A204.1 (cell line): ENCODE measurements at regions not wholly inside any gene's neighbourhood (a gene's known extent, or its start where the extent isn't known, plus 50 kb on each side); places are given as distances from the start of the nearest gene placed in this dataset.
"Not testable (repeated sequence)": the region's sequence is repeated elsewhere in the genome, so short reads cannot be mapped to it uniquely, and the experiment has no call there.

Experiments used
- FAIRE-seq: peaks from 2 replicates; lab custom pipeline; 2012; peaks lifted over from hg19 to GRCh38; lab: Jason Lieb, UNC

DNA sequence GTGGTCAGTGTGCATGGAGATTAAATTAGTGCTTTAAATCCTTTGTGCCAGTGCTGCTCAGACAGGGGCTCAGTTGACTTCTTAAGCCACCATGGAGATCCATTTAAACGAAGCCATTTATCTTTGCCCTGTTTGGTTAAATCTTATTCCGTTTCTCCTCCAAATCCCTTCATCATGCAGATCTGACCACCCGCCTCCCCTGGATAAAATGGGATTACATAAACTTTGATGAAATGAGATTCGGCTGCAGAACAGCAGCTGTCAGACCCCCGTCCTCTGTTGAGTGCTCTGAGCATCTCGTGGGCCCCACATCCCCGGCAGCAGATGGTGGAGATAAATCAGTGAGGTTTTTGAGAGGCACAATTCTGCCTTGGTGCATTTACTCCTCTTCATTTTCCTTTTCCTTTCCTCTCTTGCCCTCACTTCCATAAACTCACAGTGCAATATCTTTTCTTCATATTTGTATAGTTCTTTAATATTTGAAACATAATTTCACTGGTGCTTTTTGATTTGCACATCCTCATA is 84.4 kb upstream of the TWIST2 start:
- no peak for FAIRE-seq

DNA sequence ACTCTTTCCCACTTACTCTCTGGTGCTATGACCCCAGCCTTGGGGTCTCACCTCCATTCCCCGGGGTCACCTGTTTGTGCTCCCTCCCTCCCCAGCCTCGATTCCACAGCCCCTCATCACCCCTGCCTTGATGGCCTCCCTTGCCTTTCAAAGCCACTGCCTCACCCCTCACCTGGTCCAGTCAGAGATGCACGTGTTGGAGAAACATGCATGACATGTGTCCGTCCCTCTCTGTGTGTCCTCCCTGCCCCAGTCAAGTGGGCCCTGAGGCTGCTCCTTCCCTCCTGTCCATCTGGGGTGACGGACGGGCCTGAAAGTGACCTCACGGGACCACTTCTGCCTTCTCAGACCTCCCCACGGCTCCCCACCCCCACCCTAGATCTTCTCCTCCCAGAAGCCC is 82.3 kb upstream of the TWIST2 start:
- FAIRE-seq = no peak

- no peak for FAIRE-seq
These were observed 76.7 kb upstream of the TWIST2 start for GRCh38 chr2:238771218-238771617.

DNA sequence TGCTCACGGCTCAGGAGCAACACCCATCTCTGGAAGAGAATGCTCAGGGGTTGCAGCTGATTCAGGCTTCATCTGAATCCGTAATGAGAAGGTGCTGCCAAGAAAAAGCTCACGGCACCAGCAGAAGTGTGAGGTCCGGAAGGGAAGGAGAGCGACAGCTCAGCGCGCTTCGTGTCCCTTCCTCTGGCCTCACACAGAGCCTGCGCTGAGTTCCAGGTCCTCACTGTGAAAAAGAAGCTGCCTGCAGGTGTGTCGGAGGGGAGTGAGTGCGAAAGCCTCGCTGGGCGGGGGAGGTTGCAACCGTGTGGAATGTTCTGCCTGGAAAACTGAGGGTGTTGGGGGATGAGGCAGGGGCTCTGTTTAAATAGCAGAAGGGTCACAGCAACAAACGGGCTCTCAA is 76.2 kb upstream of the TWIST2 start:
- no peak for FAIRE-seq

DNA sequence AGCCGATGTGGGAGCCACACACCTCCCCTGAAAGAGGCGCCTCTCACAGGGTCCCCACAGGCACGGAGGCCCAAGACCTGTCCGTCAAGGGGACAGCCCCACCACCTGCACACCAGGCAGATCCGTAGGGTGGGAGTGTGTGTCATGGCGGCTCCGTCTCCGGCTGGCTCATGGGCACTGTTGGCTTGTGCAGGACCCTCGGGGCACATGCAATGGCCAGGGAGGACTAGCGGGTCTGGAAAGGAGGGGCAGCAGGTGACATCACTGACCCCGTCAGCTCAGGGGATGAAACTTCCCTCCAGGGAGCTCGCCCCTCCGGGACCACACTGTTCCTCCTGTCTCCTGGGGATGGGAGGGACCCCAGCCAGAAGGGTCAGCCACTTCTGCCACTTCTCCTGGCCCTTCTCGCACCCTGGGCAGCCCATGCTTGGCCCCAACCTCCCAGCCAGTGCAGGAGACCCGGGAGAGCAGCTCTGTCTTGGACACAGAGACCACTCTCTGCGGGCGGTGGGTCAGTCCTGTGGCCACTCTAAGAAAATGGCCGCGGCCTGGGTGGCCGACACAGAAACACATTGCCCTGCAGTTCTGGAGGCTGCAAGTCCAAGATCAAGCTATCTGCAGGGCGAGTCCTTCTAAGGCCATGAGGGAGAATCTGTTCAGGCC is 75.1 kb upstream of the TWIST2 start:
- FAIRE-seq = no peak

- FAIRE-seq = no peak
These were observed 74.4 kb upstream of the TWIST2 start for GRCh38 chr2:238773472-238773871.

- no peak for FAIRE-seq
These were observed 73.8 kb upstream of the TWIST2 start for GRCh38 chr2:238774071-238774470.

DNA sequence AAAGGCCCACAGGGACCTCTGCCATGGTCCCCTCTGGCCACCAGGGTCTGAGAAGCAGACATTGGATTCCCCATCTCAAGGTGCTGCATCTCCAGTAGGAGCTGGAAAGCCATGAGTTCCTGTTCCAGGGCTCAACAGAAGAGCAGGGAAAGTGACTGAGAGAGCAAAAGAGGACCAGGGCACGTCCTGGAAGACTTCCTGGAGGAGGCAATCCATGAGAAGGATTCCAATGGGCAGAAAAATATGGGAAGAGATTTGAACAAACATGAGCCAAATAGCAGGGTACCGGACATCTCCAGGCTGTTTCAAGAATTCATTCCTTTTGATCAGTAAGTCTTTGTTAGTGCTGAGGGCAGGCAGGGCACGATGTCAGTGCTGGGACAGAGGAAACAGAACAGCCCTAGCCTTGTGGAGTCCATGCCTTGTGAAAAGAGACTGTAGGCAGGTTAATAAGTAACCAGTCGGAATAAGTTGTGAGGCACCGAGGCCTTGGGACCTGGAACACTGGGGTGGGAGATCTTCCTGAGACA is 72.8 kb upstream of the TWIST2 start:
- no peak for FAIRE-seq

GRCh38 chr2:238775591-238775990 is 72.3 kb upstream of the TWIST2 start:
- no peak for FAIRE-seq

GRCh38 chr2:238776003-238776760 is 71.7 kb upstream of the TWIST2 start:
- no peak for FAIRE-seq

- not testable (repeated sequence) for FAIRE-seq
These were observed 71.2 kb upstream of the TWIST2 start for GRCh38 chr2:238776761-238777046.

GRCh38 chr2:238777369-238778067 is 70.4 kb upstream of the TWIST2 start:
- no peak for FAIRE-seq

DNA sequence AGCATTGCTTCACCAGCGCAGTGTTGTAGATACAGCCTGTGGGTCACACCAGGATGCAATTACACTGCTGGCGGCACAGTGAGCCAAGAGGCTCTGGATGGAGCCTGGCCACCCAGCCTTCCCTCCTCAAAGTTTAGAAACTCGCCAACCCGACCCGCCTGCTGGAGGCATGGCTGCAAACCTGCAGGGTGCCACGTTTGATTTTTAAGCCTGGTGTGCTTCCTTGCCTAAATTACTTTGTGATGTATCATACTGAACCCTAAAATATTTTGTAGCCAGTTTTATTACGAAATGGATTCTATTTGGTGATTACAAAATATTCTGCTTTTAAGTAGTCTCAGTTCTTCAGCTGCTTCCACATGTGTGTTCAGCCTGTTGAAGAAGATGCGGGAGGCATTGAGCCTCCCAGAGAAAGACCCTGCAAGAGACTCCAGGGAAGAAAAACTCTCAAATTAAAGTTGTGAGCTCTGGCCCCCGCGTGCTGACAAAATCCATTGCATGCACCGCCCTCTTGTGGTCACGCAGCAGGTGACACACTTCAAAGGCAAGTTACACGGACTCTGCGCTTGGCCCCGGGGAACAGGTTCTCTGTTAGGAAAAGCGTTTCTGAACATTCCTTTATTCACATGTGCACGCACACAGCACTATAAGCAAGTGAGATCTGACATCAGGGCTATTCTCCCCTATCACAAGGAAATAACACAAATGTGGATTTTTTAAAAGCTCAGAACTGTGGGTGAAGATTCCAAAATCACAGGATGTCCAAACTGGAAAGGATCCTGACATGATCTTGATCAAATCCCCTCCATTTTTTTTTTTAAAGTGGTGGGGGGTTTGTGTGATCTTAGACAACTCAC is 63.0 kb upstream of the TWIST2 start:
- peak; percentile 9 for FAIRE-seq

DNA sequence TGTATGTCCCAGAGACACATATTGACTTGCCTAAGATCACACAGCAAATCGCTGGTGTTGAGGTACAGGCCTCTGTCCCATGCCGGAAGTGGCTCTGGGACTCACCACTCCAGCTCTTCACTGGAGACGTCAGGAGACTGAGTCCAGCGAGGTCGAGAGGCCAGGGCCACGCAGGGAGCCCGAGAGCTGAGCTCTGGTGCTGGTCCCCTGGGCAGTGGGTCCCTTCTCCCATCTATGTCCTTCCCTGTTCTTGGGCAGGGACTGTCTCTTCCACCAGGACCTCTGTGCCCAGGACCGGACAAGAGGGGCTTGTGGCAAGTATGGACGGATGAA is 62.4 kb upstream of the TWIST2 start:
- no peak for FAIRE-seq

DNA sequence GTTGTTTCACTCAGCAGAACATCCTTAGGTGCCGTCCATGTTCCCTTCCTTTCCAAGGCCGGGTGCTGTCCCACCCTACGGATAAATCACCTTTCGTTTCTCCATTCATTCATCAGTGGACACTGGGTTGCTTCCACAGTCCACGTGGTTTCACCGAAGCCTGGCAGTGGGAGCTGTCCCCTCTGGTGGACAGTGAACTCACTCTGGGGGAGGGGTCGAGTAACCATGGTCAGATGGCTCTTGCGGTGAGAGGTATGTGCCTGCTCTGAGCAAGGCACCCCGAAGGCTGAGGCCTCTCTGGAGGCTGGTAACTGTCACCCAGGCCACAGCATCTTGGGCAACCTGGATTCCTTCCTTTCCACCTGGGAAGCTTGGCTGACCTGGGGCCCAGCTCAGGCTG is 61.5 kb upstream of the TWIST2 start:
- FAIRE-seq = no peak

- no peak for FAIRE-seq
These were observed 60.9 kb upstream of the TWIST2 start for GRCh38 chr2:238786792-238787490.

DNA sequence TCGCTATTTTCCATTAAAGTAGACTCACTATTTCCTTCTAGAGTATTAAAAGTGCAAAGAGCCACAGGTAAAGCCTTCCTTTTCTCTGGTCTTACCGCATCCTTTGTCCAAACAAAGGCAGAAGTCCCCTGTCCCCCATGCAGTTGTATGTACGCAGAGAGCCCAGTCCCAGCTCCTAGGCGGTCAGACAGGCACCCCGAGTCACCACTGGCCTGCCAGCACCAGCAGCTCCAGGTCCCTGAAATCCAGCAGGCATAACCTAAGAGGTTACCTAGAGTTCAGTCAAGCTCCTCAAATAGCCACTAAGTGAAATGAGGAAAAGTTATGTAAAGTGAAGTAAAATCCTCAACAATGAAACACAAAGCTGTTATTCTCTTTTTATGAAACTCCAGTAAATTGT is 60.4 kb upstream of the TWIST2 start:
- FAIRE-seq = no peak

GRCh38 chr2:238789317-238789806 is 58.5 kb upstream of the TWIST2 start:
- no peak for FAIRE-seq

DNA sequence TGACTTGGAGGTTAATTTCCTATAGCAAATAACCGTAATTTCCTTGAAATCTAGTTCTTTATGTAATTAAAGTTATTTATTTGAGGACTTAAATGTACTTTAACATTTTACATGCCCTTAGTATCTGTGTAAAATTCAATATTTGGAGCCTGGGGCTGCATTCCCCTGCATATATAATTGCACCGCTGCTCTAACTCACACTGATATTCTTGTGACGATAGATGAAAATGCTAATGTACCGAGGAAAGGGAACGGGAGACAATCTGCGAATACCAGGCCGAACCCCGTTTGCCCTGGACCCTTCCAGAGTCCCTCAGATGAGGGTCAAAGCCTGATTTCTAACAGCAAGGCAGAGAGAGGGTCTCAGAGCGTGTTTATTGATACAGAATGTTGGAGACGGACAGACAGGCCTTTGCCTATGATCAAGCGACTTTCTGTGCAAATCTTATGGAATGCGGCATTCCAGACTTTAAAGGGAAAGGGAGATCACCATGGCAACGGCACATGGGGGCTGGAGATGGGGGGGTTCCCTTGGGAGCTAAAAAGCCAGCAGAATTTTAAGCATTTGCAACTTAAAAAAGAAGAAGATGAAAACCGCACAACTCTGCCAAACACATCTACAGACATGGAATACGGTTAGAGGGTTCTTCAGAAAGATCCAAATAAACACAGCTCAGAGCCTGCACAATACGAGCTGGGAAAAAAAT is 57.6 kb upstream of the TWIST2 start:
- FAIRE-seq = no peak

- no peak for FAIRE-seq
These were observed 57.1 kb upstream of the TWIST2 start for GRCh38 chr2:238790833-238791230.

DNA sequence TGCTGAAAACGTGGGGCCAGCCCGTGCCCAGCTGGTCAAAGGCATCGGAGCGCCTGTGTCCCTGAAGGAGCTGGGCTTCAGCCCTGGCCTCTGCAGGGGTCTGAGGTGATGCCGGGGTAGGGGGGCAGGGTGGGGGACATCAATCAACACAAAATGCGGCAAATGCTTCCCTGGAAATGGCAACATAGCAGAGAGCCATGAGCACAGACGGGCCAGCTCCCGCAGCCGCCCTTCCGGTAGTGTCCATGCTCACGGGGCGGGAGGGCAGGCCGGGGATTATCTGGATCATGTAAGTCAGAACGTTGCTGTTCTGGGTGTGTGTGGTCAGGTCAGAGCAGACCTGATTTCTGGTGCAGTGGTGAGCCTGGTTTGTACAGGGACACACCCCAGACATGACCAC is 56.5 kb upstream of the TWIST2 start:
- no peak for FAIRE-seq
